Upper lobe of right lung (tissue), 1 donor: ENCODE measurements at regions not wholly inside any gene's neighbourhood (a gene's known extent, or its start where the extent isn't known, plus 50 kb on each side); places are given as distances from the start of the nearest gene placed in this dataset.
A peak's percentile ranks its signal among the peaks of the same experiment; 100 is the strongest.

Source experiments
- ATAC-seq: fragments of 200-7000 bp; cut with Tn5 transposase; one replicate; pipeline ENCODE4 v1.9.1; 2020; ENCODE audit warnings: mild to moderate bottlenecking, moderate library complexity
- DNase-seq: peaks from one replicate; pipeline ENCODE4 v3.0.0-alpha.2; 2020
- H3K27ac ChIP-seq: fragments of 200-600 bp; one replicate; pipeline ENCODE4 v1.8.0; 2022
- H3K27me3 ChIP-seq: fragments of 200-600 bp; one replicate; pipeline ENCODE4 v1.8.0; 2022; ENCODE audit warnings: mild to moderate bottlenecking
- H3K36me3 ChIP-seq: fragments of 200-600 bp; one replicate; pipeline ENCODE4 v1.8.0; 2022
- H3K4me1 ChIP-seq: fragments of 200-600 bp; one replicate; pipeline ENCODE4 v1.8.0; 2022
- H3K4me3 ChIP-seq: fragments of 200-600 bp; one replicate; pipeline ENCODE4 v1.8.0; 2022; ENCODE audit warnings: mild to moderate bottlenecking
- H3K9me3 ChIP-seq: fragments of 200-600 bp; one replicate; pipeline ENCODE4 v1.8.0; 2022
- intact Hi-C: fragments of 100-400 bp; cut with DNase I; formaldehyde crosslinking; loops from one replicate; pipeline ENCODE4 v1.11.0; 2022
- TF ChIP-seq, protein P1 (sequence below): fragments of 200-600 bp; IDR thresholded peaks from one replicate; pipeline ENCODE4 v1.8.0; 2022; ENCODE audit warnings: antibody characterized with exemption
- donor health status: DM: no; HTN: yes; CAD: no; lungs with severe emphysema.

DNA sequence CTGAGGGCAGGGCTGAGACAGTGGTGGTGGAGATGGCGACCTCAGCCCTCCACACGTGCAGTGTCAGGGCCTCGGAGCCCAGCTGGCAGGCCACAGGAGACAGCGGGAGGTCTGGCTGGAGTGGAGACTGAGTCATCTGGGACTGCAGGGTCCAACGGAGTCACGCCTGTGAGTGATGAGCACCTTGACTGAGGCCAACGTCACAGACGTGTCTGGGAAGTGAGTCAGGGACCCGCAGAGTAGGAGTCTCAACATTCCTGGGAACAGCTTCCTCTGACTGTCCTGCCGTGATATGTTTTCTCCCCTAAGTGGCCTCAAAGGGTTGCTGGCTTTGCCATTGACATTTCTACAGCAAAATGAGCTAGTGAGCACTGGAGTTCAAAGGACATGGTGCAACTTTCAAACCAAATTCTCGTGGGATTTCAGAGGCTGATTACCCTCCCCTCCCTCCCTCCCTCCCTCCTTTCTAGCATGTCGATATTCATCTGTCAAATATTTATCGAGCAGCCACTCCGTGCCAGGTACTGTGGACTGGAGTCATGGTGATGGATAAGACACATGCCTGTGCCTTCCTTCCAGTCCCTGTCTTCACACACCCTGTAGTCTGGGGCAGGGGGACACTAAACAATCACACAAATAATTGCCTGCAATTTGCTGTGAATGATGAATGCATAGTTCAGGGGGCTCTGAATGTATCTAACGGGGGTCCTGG, 53.3 kb upstream of the AMOTL2 start:
- DNase-seq = no peak
- ATAC-seq = peak; percentile 18
- no peak overlapping the region for H3K27ac ChIP-seq

DNA sequence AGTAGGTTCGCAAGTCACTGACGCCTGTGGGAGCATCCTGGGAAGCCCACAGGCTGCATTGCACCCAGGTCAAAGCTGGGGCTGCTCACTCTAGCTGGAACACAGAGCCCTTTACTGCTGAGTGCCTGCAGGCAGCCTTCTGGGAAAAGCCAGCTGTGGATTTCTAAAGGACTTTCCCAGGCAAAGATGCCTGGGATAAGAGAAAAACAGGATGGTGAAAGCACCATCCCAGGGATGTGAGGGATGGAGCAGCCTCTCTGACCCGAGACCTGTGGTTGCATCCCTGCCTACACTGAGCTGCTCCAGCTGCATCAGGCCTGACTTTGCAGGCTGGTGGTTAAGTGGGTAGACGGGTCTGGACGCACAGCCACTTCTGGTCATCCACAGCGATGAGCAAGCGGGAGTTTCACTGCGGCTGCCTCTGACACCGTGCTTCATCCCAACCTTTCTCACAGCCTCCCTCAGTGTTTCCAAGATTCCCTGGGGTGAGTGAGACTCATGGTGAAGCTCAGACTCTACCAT, 52.5 kb upstream of the AMOTL2 start:
- Histone ChIP-seq H3K27me3 (no peaks in the 10 kb centered on the region), H3K36me3 (no peaks in the 10 kb centered on the region), H3K9me3 (no peaks in the 10 kb centered on the region), H3K27ac (no peak overlapping the region), H3K4me3 (no peak overlapping the region), H3K4me1 (no peaks in the 10 kb centered on the region)
- DNase-seq (no peak), ATAC-seq (no peak)
- intact Hi-C loops = no loop called here
- TF ChIP-seq, protein P1, sequence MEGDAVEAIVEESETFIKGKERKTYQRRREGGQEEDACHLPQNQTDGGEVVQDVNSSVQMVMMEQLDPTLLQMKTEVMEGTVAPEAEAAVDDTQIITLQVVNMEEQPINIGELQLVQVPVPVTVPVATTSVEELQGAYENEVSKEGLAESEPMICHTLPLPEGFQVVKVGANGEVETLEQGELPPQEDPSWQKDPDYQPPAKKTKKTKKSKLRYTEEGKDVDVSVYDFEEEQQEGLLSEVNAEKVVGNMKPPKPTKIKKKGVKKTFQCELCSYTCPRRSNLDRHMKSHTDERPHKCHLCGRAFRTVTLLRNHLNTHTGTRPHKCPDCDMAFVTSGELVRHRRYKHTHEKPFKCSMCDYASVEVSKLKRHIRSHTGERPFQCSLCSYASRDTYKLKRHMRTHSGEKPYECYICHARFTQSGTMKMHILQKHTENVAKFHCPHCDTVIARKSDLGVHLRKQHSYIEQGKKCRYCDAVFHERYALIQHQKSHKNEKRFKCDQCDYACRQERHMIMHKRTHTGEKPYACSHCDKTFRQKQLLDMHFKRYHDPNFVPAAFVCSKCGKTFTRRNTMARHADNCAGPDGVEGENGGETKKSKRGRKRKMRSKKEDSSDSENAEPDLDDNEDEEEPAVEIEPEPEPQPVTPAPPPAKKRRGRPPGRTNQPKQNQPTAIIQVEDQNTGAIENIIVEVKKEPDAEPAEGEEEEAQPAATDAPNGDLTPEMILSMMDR = no peak

More for the DNA sequence above, 53.3 kb upstream of the AMOTL2 start:
- Histone ChIP-seq H3K9me3 (no peaks in the 10 kb centered on the region), H3K36me3 (no peaks in the 10 kb centered on the region), H3K4me1 (no peaks in the 10 kb centered on the region), H3K4me3 (no peak overlapping the region), H3K27me3 (no peaks in the 10 kb centered on the region)
- intact Hi-C loops = no loop called here
- TF ChIP-seq, protein P1 = no peak

DNA sequence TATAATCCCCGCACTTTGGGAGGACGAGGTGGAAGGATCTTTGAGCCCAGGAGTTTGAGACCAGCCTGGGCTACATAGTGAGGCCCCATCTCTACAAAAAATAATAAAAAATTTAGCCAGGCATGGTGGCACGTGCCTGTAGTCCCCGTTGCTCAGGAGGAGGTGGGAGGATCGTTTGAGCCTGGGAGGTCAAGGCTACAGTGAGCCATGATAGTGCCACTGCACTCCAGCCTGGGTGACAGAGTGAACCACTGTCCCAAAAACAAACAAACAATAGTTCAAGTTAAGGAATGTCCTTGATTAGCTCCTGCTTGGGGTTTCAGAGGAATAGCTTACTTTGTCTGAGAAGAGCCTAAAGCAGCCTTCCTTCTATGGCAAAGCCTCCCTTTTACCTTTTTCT, 51.7 kb upstream of the AMOTL2 start:
- ATAC-seq = no peak
- no peak for DNase-seq

More for the DNA sequence above, 51.7 kb upstream of the AMOTL2 start:
- H3K4me3 ChIP-seq = no peak overlapping the region
- H3K27me3 ChIP-seq = no peaks in the 10 kb centered on the region
- no peaks in the 10 kb centered on the region for H3K4me1 ChIP-seq
- H3K9me3 ChIP-seq = no peaks in the 10 kb centered on the region
- TF ChIP-seq, protein P1 = no peak
- H3K36me3 ChIP-seq = no peaks in the 10 kb centered on the region
- no peak overlapping the region for H3K27ac ChIP-seq
- intact Hi-C loops = no loop called here
